Testis (tissue), 2 donors: ENCODE measurements at regions not wholly inside any gene's neighbourhood (a gene's known extent, or its start where the extent isn't known, plus 50 kb on each side); places are given as distances from the start of the nearest gene placed in this dataset.

Source experiments
- DNase-seq: peaks from one replicate; pipeline ENCODE4 v3.0.0-alpha.2; 2019
- H3K27ac ChIP-seq, 2 donors: fragments of 200-600 bp; sonication (generic); one replicate each; pipeline ENCODE4 v1.5.1; 2019
- H3K27me3 ChIP-seq: fragments of 200-600 bp; sonication (generic); one replicate; pipeline ENCODE4 v1.5.1; 2019
- H3K36me3 ChIP-seq: fragments of 200-600 bp; sonication (generic); one replicate; pipeline ENCODE4 v1.5.1; 2017; ENCODE audit warnings: low read depth; ENCODE audit errors: missing control alignments
- H3K4me1 ChIP-seq: fragments of 200-600 bp; sonication (generic); one replicate; pipeline ENCODE4 v1.5.1; 2019
- H3K4me3 ChIP-seq, 2 donors: fragments of 200-600 bp; sonication (generic); one replicate each; pipeline ENCODE4 v1.5.1; 2017 to 2019
- H3K9me3 ChIP-seq: fragments of 200-600 bp; sonication (generic); one replicate; pipeline ENCODE4 v1.5.1; 2017
- POLR2A ChIP-seq: fragments of 450-650 bp; IDR thresholded peaks from one replicate; pipeline ENCODE4 v1.6.1; 2017; ENCODE audit warnings: antibody characterized with exemption, mild to moderate bottlenecking, moderate library complexity
- WGBS, 2 donors: methylation state at CpG; one replicate each; pipeline ENCODE4 v1.1.5; 2018; 5-methylcytosine and 5-hydroxymethylcytosine counted together
- intact Hi-C: fragments of 100-400 bp; cut with DNase I; formaldehyde crosslinking; loops from one replicate; pipeline ENCODE4 v1.15.1; 2023; ENCODE audit warnings: low total_unique reads
- TF ChIP-seq, protein P1 (sequence below), 3 experiments: fragments of 450-650 bp in 2 of 3; fragments of 200-600 bp in 1 of 3; sonication (generic) in 1 of 3; IDR thresholded peaks; one replicate each; pipeline ENCODE4 v1.5.1; 2016 to 2019; ENCODE audit warnings: antibody characterized with exemption in 3 of 3, mild to moderate bottlenecking in 2 of 3, moderate library complexity in 1 of 3

DNA sequence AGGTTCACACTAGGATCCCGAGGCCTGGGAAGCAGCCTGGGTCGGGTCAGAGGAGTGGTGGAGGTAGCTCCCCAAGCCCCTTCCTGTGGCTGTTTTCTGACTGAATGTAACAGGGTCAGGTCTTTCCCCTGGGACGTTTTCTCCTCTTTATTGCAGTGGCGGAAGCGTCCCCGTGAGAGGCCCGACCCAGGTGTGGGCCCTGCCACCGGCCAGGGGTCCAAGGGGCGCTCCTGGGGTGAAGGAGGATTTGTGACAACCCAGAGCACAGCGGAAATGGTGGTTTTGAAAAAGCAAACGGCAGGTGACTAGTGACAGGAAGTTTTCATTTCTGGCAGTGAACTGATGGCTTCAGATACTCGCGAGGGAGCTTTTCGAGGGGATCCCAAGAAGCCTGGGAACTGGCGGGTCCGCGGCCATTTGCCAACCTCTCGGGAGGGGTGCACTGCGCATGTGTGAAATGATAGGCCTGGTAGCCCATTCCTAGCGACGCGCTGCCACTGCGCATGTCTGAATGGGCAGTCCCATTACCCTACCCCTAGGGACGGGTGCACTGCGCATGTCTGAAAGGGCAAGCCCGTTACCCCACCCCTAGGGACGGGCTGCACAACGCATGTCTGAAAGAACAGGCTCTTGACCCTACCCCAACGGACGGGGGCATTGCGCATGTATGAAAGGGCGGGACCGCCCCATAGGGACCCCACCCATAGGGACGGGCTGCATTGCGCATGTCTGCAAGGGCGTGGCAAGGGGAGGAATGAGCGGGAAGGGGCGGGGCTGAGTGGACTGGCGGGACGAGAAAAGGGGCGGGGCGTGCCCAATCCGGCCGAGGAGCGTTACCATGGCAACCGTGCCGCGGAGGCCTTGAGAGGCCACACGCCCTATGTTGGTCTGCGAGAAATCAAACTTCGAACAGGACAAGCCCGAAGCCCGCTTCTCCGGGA is 1747.9 kb downstream of the TP53TG3F start:
- DNase-seq: peak; percentile 90
- intact Hi-C loops: no loop called here
- H3K27ac ChIP-seq: peak overlapping the region in 1 of 2 donors; percentile 41
- WGBS, 2 donors: 45 to 48% methylated on average over 42 to 54 of the region's 54 CpGs
- no peaks in the 10 kb centered on the region for H3K36me3 ChIP-seq
- no peaks in the 10 kb centered on the region for H3K9me3 ChIP-seq
- peak overlapping the region; percentile 49 to 54 for H3K4me3 ChIP-seq
- peaks cover 3% of the 10 kb centered on the region for H3K4me1 ChIP-seq
- TF ChIP-seq, protein P1, sequence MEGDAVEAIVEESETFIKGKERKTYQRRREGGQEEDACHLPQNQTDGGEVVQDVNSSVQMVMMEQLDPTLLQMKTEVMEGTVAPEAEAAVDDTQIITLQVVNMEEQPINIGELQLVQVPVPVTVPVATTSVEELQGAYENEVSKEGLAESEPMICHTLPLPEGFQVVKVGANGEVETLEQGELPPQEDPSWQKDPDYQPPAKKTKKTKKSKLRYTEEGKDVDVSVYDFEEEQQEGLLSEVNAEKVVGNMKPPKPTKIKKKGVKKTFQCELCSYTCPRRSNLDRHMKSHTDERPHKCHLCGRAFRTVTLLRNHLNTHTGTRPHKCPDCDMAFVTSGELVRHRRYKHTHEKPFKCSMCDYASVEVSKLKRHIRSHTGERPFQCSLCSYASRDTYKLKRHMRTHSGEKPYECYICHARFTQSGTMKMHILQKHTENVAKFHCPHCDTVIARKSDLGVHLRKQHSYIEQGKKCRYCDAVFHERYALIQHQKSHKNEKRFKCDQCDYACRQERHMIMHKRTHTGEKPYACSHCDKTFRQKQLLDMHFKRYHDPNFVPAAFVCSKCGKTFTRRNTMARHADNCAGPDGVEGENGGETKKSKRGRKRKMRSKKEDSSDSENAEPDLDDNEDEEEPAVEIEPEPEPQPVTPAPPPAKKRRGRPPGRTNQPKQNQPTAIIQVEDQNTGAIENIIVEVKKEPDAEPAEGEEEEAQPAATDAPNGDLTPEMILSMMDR (IDR thresholded peaks at IDR 0.05): no peak
- TF ChIP-seq POLR2A: no peak
- no peaks in the 10 kb centered on the region for H3K27me3 ChIP-seq

DNA sequence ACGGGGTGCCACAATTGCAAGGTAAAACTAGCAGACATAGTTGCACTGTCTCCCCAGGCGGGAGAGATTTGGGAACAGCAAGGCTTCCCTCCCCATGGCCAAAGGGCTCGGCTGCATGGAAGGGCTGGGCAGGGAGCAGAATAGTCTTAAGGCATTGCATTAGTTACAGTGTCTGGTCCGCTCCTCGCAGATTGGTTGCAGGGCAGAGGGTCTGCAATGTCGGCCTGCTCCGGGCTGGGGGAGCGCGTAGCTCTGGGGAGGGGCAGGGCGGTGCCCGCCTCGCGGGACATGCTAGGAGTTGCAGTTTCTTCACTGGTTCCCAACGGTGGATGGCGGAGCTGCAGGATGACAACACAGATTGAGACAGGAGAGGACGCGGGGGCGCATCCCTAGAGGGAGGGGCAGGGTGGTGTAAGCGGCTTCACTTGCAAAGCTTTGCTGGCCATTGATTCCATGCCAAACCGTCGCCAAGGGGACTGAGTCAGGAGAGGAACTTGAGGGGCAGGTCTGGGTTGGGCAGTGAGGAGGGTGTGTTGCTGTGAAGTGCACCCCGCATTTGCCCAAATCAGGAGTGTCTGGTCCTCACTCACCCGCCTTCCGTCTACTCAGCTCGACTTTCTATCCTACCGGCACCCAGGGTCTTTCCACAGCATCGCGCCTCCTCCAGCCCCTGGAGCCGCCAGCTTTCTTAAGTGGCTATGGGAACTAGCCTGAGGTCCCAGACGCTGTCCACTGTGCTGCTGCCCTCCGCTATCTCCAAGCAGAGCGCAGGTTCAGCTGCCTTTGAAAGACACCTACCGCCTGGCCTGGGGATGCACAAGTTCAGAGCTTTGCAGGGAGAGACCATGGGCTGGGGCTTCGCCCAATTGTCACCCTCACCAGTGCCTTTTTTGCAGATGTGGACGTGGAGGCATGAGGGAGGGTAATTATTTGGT is 1748.9 kb downstream of the TP53TG3F start:
- Histone ChIP-seq H3K9me3 (no peaks in the 10 kb centered on the region), H3K4me1 (peaks cover 3% of the 10 kb centered on the region), H3K27ac (no peak overlapping the region), H3K4me3 (peak overlapping the region; percentile 44 to 54), H3K36me3 (no peaks in the 10 kb centered on the region), H3K27me3 (no peaks in the 10 kb centered on the region)
- intact Hi-C loops: no loop called here
- TF ChIP-seq POLR2A: no peak
- TF ChIP-seq, protein P1 (IDR thresholded peaks at IDR 0.05): no peak
- WGBS, 2 donors: 41 to 58% methylated on average over 33 to 34 of the region's 35 CpGs
- DNase-seq: no peak

DNA sequence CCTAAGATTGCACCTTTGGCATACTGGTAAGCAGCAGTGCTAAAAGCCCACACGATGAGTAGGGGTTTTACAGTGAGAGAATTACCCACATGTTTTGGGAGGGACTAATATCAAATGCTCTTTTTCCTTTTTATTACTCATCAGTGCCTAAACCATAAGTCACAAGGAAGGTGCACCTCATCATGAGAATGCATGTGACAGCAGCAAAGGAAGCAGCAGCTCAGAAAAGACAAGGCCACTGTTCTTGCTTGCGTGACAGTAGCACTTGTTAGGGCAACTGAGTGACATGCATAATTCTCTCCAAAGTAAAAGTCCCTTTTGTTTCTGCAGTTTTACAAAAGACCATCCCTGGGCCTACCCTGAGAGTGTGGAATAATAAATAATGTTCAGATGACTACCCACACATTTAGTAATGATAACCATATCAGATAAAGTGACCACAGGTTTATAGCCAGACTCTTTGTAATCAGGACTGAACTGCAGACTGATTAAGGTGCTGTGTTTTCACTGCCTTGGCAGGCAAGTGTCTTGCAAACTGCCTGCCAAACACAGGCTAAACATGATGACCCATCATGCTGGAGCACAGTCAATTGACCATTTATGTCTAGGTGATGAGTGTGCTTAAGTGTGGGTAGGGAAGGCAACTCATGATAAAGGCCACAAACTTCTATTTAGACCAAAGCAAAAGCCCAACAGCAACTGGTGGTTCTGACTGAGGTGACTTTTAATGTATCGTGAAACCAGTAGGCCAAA is 1751.4 kb downstream of the TP53TG3F start:
- 65 to 76% methylated on average over 3 of the region's 3 CpGs for WGBS, 2 donors

DNA sequence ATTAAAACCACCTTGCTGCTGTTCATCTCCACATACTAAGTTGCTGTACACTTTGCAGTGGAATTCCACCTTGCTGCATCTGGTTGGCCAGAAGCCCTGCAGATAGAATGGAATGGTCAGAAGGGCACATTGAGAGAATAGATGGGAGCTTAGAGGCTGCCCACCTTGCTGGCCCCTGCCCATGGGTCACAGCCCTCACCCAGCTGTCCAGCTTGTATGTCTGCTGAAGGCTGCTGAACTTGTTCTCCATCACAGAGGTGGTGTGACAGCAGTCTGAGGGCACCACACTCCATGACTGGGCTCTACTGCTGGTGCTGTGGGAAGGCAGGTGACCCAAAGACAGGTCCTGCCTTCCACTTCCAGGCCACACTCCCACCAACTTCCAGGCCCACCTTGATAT is 1755.4 kb downstream of the TP53TG3F start:
- H3K9me3 ChIP-seq: no peaks in the 10 kb centered on the region
- no peaks in the 10 kb centered on the region for H3K27me3 ChIP-seq
- H3K27ac ChIP-seq: no peak overlapping the region
- intact Hi-C loops: no loop called here
- H3K4me1 ChIP-seq: no peaks in the 10 kb centered on the region
- no peak for TF ChIP-seq POLR2A
- TF ChIP-seq, protein P1 (IDR thresholded peaks at IDR 0.05): no peak
- H3K4me3 ChIP-seq: no peak overlapping the region
- H3K36me3 ChIP-seq: no peaks in the 10 kb centered on the region
- no peak for DNase-seq

More for the DNA sequence above, 1751.4 kb downstream of the TP53TG3F start:
- TF ChIP-seq POLR2A: no peak
- intact Hi-C loops: no loop called here
- H3K36me3 ChIP-seq: no peaks in the 10 kb centered on the region
- no peak overlapping the region for H3K27ac ChIP-seq
- H3K4me1 ChIP-seq: no peaks in the 10 kb centered on the region
- no peak overlapping the region for H3K4me3 ChIP-seq
- DNase-seq: no peak
- no peaks in the 10 kb centered on the region for H3K27me3 ChIP-seq
- H3K9me3 ChIP-seq: no peaks in the 10 kb centered on the region
